ENCODE measurements at regions not wholly inside any gene's neighbourhood (a gene's known extent, or its start where the extent isn't known, plus 50 kb on each side); places are given as distances from the start of the nearest gene placed in this dataset.

DNA sequence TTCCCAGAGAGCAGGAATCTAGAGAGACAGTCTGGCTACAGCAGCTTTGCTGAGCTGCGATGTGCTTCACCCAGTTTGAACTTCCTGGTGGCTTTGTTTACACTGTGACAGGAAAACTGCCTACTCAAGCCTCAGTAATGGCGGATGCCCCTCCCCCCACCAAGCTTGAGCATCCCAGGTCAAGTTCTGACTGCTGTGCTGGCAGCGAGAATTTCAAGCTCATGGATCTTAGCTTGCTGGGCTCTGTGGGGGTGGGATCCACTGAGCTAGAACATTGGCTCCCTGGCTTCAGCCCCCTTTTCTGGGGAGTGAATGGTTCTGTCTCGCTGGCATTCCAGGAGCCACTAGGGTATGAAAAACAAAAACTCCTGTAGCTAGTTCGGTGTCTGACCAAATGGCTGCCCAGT, 91.0 kb upstream of the ESR1 start:
- H3K4me1 ChIP-seq (ENCODE audit: insufficient read depth, low read length): no peaks in the 10 kb centered on the region

DNA sequence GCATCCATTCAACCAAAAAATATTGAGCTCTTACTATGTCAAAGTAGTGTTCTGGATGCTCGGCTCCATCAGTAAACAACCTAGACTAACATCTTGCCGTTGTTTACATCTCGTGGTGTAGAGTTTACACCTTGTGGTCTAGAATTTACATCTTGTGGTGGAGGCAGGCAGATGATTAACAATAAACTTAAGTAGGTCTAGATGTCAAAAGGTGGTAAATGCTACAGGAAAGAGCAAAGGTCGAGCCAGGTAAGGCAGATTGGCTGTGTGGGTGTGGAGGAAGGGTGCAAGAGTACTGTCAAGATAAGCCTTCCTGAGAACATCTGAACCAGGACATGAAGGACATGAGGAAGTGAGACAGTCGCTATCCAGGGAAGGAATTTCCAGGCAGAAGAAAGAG, 88.4 kb upstream of the ESR1 start:
- TF ChIP-seq, protein P1, sequence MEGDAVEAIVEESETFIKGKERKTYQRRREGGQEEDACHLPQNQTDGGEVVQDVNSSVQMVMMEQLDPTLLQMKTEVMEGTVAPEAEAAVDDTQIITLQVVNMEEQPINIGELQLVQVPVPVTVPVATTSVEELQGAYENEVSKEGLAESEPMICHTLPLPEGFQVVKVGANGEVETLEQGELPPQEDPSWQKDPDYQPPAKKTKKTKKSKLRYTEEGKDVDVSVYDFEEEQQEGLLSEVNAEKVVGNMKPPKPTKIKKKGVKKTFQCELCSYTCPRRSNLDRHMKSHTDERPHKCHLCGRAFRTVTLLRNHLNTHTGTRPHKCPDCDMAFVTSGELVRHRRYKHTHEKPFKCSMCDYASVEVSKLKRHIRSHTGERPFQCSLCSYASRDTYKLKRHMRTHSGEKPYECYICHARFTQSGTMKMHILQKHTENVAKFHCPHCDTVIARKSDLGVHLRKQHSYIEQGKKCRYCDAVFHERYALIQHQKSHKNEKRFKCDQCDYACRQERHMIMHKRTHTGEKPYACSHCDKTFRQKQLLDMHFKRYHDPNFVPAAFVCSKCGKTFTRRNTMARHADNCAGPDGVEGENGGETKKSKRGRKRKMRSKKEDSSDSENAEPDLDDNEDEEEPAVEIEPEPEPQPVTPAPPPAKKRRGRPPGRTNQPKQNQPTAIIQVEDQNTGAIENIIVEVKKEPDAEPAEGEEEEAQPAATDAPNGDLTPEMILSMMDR (IDR thresholded peaks at IDR 0.05; ENCODE audit: insufficient read depth, low read depth, low read length): no peak
- no peak for TF ChIP-seq EZH2 (IDR thresholded peaks at IDR 0.05; ENCODE audit: insufficient read depth, low read length)
- no peak for DNase-seq (ENCODE audit: low read depth)
- Histone ChIP-seq H3K4me1 (ENCODE audit: insufficient read depth, low read length) (no peaks in the 10 kb centered on the region), H3K4me3 (ENCODE audit: insufficient read depth, low read depth, low read length) (no peak overlapping the region), H3K27me3 (ENCODE audit: insufficient read depth, low read length) (no peaks in the 10 kb centered on the region), H3K9ac (ENCODE audit: low read length) (no peak overlapping the region), H3K9me3 (ENCODE audit: insufficient read depth, low read depth, low read length) (no peaks in the 10 kb centered on the region), H3K79me2 (ENCODE audit: insufficient read depth, low read length) (no peaks in the 10 kb centered on the region), H3K27ac (ENCODE audit: low read depth, low read length) (no peak overlapping the region), H4K20me1 (ENCODE audit: insufficient read depth, low read length) (no peaks in the 10 kb centered on the region), H3K36me3 (ENCODE audit: insufficient read depth, low read length) (no peaks in the 10 kb centered on the region), H3K4me2 (ENCODE audit: low read length) (no peak overlapping the region), H2AFZ (ENCODE audit: low read depth, low read length) (no peak overlapping the region)
- Mint-ChIP-seq H3K4me1 (ENCODE audit: low read depth, unreplicated experiment) (no peaks in the 10 kb centered on the region), H3K9me3 (ENCODE audit: unreplicated experiment) (no peaks in the 10 kb centered on the region), H3K27ac (ENCODE audit: unreplicated experiment) (no peak overlapping the region), H3K27me3 (ENCODE audit: low read depth, unreplicated experiment) (peaks cover 5% of the 10 kb centered on the region), H3K36me3 (ENCODE audit: low read depth, unreplicated experiment) (no peaks in the 10 kb centered on the region), H3K4me3 (ENCODE audit: unreplicated experiment) (no peak overlapping the region)
- no peak for FAIRE-seq

More for the DNA sequence above, 91.0 kb upstream of the ESR1 start:
- no peak overlapping the region for H3K4me3 ChIP-seq (ENCODE audit: insufficient read depth, low read depth, low read length)
- H3K79me2 ChIP-seq (ENCODE audit: insufficient read depth, low read length): no peaks in the 10 kb centered on the region
- no peak overlapping the region for H2AFZ ChIP-seq (ENCODE audit: low read depth, low read length)
- H3K9ac ChIP-seq (ENCODE audit: low read length): no peak overlapping the region
- no peak overlapping the region for H3K27ac ChIP-seq (ENCODE audit: low read depth, low read length)
- no peak overlapping the region for H3K4me2 ChIP-seq (ENCODE audit: low read length)
- H3K27ac Mint-ChIP-seq (ENCODE audit: unreplicated experiment): no peak overlapping the region
- DNase-seq (ENCODE audit: low read depth): no peak
- H3K9me3 Mint-ChIP-seq (ENCODE audit: unreplicated experiment): peaks cover 9% of the 10 kb centered on the region
- no peaks in the 10 kb centered on the region for H3K27me3 Mint-ChIP-seq (ENCODE audit: low read depth, unreplicated experiment)
- H3K36me3 ChIP-seq (ENCODE audit: insufficient read depth, low read length): no peaks in the 10 kb centered on the region
- H3K9me3 ChIP-seq (ENCODE audit: insufficient read depth, low read depth, low read length): no peaks in the 10 kb centered on the region
- TF ChIP-seq, protein P1 (IDR thresholded peaks at IDR 0.05; ENCODE audit: insufficient read depth, low read depth, low read length): no peak
- TF ChIP-seq EZH2 (IDR thresholded peaks at IDR 0.05; ENCODE audit: insufficient read depth, low read length): no peak
- H4K20me1 ChIP-seq (ENCODE audit: insufficient read depth, low read length): no peaks in the 10 kb centered on the region
- no peak for FAIRE-seq
- no peak overlapping the region for H3K4me3 Mint-ChIP-seq (ENCODE audit: unreplicated experiment)
- no peaks in the 10 kb centered on the region for H3K27me3 ChIP-seq (ENCODE audit: insufficient read depth, low read length)
- H3K36me3 Mint-ChIP-seq (ENCODE audit: low read depth, unreplicated experiment): no peaks in the 10 kb centered on the region
- H3K4me1 Mint-ChIP-seq (ENCODE audit: low read depth, unreplicated experiment): no peaks in the 10 kb centered on the region

DNA sequence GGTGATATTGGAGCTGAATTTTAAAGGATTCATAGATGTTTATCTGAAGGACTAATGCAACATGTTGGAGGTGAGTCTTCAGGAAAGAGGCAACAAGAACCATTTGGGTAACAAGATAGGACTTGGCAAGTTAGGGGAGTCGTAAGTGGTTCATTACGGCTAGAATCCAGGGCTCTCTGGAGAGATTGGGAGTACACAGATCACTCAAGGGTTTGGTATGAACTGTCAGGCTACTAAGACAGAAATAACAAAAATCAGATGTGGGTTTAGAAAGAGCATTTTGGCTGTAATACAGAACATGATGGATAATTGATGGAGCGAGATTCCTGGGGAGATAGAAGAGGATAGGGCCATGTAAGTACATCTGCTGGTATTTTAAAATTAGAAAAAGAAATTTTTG, 86.3 kb upstream of the ESR1 start:
- TF ChIP-seq, protein P1 (IDR thresholded peaks at IDR 0.05; ENCODE audit: insufficient read depth, low read depth, low read length): no peak
- TF ChIP-seq EZH2 (IDR thresholded peaks at IDR 0.05; ENCODE audit: insufficient read depth, low read length): no peak
- Mint-ChIP-seq H3K27me3 (ENCODE audit: low read depth, unreplicated experiment) (peaks cover 5% of the 10 kb centered on the region), H3K9me3 (ENCODE audit: unreplicated experiment) (no peaks in the 10 kb centered on the region), H3K4me1 (ENCODE audit: low read depth, unreplicated experiment) (no peaks in the 10 kb centered on the region), H3K27ac (ENCODE audit: unreplicated experiment) (no peak overlapping the region), H3K36me3 (ENCODE audit: low read depth, unreplicated experiment) (no peaks in the 10 kb centered on the region), H3K4me3 (ENCODE audit: unreplicated experiment) (no peak overlapping the region)
- no peak overlapping the region for H2AFZ ChIP-seq (ENCODE audit: low read depth, low read length)
- DNase-seq (ENCODE audit: low read depth) (no peak), FAIRE-seq (no peak)
- H4K20me1 ChIP-seq (ENCODE audit: insufficient read depth, low read length): no peaks in the 10 kb centered on the region
- H3K27me3 ChIP-seq (ENCODE audit: insufficient read depth, low read length): no peaks in the 10 kb centered on the region
- no peaks in the 10 kb centered on the region for H3K4me1 ChIP-seq (ENCODE audit: insufficient read depth, low read length)
- H3K4me3 ChIP-seq (ENCODE audit: insufficient read depth, low read depth, low read length): no peak overlapping the region
- H3K79me2 ChIP-seq (ENCODE audit: insufficient read depth, low read length): no peaks in the 10 kb centered on the region
- H3K9me3 ChIP-seq (ENCODE audit: insufficient read depth, low read depth, low read length): no peaks in the 10 kb centered on the region
- H3K36me3 ChIP-seq (ENCODE audit: insufficient read depth, low read length): no peaks in the 10 kb centered on the region
- no peak overlapping the region for H3K9ac ChIP-seq (ENCODE audit: low read length)
- no peak overlapping the region for H3K4me2 ChIP-seq (ENCODE audit: low read length)
- no peak overlapping the region for H3K27ac ChIP-seq (ENCODE audit: low read depth, low read length)
